WERI-Rb-1 (cell line): ENCODE measurements at regions not wholly inside any gene's neighbourhood (a gene's known extent, or its start where the extent isn't known, plus 50 kb on each side); places are given as distances from the start of the nearest gene placed in this dataset.

Experiments used
- DNase-seq: peaks from one replicate; pipeline ENCODE4 v3.0.0-alpha.2; 2020
- H3K27ac ChIP-seq: fragments of 250-450 bp; sonication (Bioruptor Pico); 2 replicates; pipeline ENCODE4 v1.5.1; 2020; ENCODE audit warnings: mild to moderate bottlenecking, moderate library complexity
- H3K27me3 ChIP-seq: fragments of 250-450 bp; sonication (Bioruptor Pico); 2 replicates; pipeline ENCODE4 v1.5.1; 2021; ENCODE audit warnings: mild to moderate bottlenecking, low read depth, moderate library complexity; ENCODE audit not compliant: insufficient read depth, severe bottlenecking
- H3K36me3 ChIP-seq: fragments of 250-450 bp; sonication (Bioruptor Pico); 2 replicates; pipeline ENCODE4 v1.5.1; 2020; ENCODE audit warnings: mild to moderate bottlenecking, moderate library complexity
- H3K4me3 ChIP-seq: 2 replicates; pipeline ENCODE4 v1.5.1; 2011; ENCODE audit warnings: low read depth, mild to moderate bottlenecking, control low read depth, low read length
- H3K9me3 ChIP-seq: fragments of 250-450 bp; sonication (Bioruptor Pico); 2 replicates; pipeline ENCODE4 v1.5.1; 2021; ENCODE audit warnings: mild to moderate bottlenecking, moderate library complexity; ENCODE audit not compliant: severe bottlenecking
- TF ChIP-seq, protein P1 (sequence below): IDR thresholded peaks from 2 replicates; pipeline ENCODE4 v1.5.1; 2011; ENCODE audit warnings: low read depth, mild to moderate bottlenecking, control low read depth, inconsistent platforms, low read length

DNA sequence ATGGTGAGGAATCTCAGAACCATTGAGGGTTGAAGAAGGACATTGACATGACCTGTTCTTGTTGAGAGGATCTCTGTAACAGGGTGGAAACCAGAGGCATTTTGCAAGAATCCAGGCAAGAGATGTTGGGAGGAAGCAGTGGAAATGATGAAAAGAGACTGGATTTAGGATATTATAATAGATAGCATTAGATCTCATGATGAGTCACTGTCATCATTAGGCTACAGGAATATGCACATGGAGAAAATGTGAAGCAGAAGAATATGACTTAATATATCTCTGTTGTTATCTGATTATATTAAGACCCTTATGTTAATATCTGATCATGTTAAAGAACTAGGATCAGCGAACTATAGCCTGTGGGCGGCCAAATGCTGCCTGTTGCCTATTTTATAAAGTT, 393.0 kb upstream of the MTPN start:
- Histone ChIP-seq H3K4me3 (no peak overlapping the region), H3K27me3 (no peaks in the 10 kb centered on the region), H3K27ac (no peak overlapping the region), H3K36me3 (no peaks in the 10 kb centered on the region), H3K9me3 (no peaks in the 10 kb centered on the region)
- TF ChIP-seq, protein P1, sequence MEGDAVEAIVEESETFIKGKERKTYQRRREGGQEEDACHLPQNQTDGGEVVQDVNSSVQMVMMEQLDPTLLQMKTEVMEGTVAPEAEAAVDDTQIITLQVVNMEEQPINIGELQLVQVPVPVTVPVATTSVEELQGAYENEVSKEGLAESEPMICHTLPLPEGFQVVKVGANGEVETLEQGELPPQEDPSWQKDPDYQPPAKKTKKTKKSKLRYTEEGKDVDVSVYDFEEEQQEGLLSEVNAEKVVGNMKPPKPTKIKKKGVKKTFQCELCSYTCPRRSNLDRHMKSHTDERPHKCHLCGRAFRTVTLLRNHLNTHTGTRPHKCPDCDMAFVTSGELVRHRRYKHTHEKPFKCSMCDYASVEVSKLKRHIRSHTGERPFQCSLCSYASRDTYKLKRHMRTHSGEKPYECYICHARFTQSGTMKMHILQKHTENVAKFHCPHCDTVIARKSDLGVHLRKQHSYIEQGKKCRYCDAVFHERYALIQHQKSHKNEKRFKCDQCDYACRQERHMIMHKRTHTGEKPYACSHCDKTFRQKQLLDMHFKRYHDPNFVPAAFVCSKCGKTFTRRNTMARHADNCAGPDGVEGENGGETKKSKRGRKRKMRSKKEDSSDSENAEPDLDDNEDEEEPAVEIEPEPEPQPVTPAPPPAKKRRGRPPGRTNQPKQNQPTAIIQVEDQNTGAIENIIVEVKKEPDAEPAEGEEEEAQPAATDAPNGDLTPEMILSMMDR: no peak
- DNase-seq: no peak

DNA sequence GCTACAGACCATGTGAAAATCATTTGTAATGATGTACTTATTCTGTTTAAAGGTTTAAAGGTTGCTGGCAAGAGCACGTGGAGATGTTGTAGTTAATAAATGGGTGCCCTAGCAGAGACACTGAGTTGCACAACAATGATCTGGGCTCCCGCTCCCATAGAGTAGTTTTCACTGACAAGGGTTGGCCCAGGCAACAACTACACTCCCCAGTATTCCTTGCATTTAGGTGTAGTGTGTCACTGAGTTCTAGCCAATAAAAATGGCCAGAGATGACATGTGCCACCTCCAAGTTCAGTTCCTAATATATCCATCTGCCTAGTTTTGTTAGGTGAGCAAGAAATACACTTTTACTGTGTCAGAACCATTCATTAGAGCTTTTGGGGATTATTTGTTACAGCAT, 392.1 kb upstream of the MTPN start:
- Histone ChIP-seq H3K9me3 (no peaks in the 10 kb centered on the region), H3K36me3 (no peaks in the 10 kb centered on the region), H3K27me3 (no peaks in the 10 kb centered on the region), H3K4me3 (no peak overlapping the region), H3K27ac (no peak overlapping the region)
- TF ChIP-seq, protein P1: no peak
- no peak for DNase-seq

DNA sequence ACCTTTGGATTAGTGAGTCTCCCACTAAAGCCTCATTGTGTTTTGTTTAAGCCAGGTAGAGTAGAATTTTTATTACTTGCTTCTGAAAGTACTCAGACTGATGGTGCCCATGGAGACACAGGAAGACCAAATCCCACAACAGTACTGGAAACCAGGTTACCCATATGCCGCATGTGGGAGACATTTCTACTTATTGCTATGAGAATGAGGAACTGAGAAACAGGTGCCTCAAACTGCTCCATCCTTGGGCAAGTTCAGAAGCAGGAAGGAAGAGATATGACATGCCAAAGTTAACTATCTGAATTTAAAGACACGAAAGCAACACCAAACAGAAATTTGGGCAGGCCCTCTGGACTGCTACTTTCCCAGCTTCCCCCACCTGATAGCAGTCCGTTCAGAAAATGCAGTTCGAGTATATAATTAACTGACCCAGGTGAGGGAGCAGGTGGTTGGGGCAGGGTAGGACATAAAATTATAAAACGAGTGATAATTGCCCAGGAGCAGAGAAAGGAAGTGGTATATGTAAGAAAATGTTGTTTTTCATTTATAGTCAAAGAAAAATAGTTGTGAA, 382.3 kb upstream of the MTPN start:
- TF ChIP-seq, protein P1: no peak
- Histone ChIP-seq H3K27me3 (no peaks in the 10 kb centered on the region), H3K27ac (no peak overlapping the region), H3K9me3 (no peaks in the 10 kb centered on the region), H3K36me3 (no peaks in the 10 kb centered on the region), H3K4me3 (no peak overlapping the region)
- DNase-seq: no peak

DNA sequence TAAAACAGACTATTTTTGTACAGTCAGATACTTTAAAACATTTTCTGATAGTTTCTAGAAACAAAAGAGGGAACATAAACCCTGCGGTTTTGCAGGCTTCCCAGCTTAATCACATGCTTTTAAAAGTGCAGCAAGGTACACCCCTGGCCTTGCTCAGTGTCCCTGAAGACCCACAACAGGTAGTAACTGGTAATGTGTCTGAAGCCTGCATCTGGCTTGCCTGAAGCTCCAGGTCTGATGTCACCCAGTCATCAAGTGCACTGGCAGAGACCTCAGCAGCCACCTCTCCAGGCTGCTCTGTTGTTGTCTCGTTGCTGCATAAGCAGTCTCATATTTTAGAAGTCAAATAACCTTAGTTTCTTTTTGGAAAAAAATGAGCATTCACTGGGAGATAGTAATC, 376.1 kb upstream of the MTPN start:
- TF ChIP-seq, protein P1: no peak
- no peak overlapping the region for H3K27ac ChIP-seq
- H3K9me3 ChIP-seq: no peaks in the 10 kb centered on the region
- no peak overlapping the region for H3K4me3 ChIP-seq
- no peaks in the 10 kb centered on the region for H3K27me3 ChIP-seq
- DNase-seq: no peak
- H3K36me3 ChIP-seq: no peaks in the 10 kb centered on the region

DNA sequence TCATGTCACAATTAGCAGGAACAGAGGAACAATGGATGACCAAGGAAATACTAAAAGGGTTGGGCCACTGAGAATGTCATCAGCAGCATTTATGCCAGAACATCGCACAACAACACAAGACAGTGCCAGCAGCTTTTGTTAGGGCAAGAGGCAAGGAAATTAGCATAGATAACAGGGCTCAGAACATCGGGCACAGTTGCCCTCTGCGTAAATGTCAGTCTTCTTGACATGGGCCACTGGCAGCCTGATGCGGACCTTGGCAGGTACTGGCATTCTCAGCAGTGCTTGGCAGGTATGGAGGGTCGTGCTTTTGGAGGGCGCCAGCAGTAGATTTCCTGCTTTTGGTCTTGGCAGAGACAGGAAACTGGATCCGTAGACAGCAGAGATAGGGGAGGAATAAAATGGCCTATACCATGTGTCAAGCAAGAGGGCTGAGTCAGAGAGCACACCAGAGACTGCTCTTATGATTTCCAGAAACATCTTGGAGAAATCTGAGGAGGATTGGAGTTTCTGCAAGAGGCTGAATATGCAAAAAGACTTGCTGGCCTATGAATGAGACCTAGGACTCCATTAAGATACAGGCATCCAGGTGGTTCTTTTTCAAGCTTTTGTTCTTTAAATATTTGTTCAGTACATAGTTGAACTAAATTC, 371.5 kb upstream of the MTPN start:
- H3K27ac ChIP-seq: no peak overlapping the region
- no peaks in the 10 kb centered on the region for H3K9me3 ChIP-seq
- no peaks in the 10 kb centered on the region for H3K36me3 ChIP-seq
- H3K27me3 ChIP-seq: no peaks in the 10 kb centered on the region
- no peak for DNase-seq
- TF ChIP-seq, protein P1: no peak
- H3K4me3 ChIP-seq: no peak overlapping the region

DNA sequence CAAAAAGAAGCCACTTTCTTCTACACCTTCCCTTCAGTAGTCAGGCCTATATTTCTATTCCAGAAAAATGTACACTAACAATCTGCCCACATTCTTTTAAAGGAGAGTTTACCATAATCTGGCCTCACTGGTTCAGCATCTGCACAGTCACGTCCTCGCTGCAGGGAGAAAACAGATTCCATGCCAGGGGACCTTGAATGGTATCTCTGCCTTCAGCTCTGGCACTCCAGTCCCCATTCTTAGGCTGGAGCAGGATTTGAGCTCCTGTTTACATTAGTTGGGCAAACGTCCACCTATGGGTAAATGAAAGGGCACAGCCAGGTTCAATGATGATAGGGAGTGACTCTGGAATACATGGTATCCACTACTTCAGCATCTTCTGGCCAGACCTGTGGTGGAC, 371.0 kb upstream of the MTPN start:
- H3K36me3 ChIP-seq: no peaks in the 10 kb centered on the region
- H3K9me3 ChIP-seq: no peaks in the 10 kb centered on the region
- no peak overlapping the region for H3K27ac ChIP-seq
- DNase-seq: no peak
- H3K27me3 ChIP-seq: no peaks in the 10 kb centered on the region
- TF ChIP-seq, protein P1: no peak
- H3K4me3 ChIP-seq: no peak overlapping the region
